NCI-H524 (cell line): ENCODE measurements at regions not wholly inside any gene's neighbourhood (a gene's known extent, or its start where the extent isn't known, plus 50 kb on each side); places are given as distances from the start of the nearest gene placed in this dataset.
A peak's percentile ranks its signal among the peaks of the same experiment; 100 is the strongest.

Experiments
- DNase-seq, 2 experiments: peaks; one replicate each; lab custom pipeline; 2025; lab: John Stamatoyannopoulos, UW

DNA sequence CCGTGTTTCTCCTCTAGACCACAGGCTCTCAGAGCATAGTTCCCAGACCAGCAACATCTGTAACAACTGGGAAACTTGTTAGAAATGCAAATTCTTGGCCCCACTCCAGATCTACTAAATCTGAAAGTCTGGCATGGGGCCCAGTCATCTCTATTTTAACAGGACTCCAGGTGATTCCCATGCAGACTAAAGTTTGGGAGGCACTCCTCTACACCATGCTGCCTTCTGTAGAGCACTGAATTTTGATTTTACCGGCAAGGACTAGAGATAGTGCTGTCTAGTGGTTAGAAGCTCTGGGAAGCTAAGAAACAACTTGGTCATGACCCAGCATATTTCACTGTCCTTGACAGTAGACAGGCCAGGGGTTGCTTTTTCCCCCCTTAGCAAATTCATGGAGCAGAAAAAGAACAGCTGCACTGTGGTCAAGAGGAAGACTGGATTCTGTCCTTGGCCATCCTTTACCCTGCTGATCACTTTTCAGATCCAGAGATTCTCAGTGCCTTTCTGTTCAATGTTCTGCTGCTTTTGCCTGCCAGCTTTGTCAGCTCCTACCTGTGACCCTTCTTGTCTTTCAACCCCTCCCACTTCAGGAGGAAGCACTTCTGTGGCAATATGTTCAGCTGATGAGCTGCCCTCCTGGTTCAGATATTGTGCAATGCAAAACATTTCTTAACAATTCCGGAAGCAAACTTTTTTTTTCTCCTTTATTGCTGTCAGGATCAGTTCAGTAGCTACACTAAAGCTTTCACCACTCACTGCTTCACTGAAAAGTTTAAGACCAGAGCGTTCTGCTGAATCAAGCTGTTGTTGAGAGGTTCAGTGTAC lies 133.8 kb upstream of the NUDT4 start:
- peak in 1 of 2 experiments; percentile 33 for DNase-seq

DNA sequence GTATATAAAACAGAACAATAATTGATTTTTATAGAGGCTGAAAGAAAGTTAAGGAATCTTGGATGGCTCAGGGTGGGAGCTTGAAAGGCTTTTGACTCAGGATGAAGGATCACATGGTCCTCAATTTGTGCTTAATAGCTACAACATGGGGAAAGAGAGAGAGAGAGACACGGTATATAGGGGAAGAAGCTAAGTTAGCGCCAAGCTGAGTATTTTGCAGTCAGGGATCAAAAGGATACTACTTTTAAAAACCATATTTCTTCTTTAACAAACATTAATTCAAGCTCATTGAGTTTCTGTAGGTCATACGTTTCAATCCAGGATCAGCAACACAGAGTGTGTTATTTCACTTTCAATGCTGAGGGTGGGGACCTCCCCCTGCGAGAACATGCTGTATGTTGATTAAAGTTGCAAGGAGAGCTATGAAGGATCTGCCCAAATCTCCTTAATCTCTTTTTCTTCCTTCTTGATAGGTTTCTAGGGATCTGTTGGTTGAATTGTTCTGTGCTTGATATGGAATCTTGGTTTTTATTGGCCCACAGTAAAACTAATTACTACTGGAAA lies 133.1 kb upstream of the NUDT4 start:
- no peak for DNase-seq

DNA sequence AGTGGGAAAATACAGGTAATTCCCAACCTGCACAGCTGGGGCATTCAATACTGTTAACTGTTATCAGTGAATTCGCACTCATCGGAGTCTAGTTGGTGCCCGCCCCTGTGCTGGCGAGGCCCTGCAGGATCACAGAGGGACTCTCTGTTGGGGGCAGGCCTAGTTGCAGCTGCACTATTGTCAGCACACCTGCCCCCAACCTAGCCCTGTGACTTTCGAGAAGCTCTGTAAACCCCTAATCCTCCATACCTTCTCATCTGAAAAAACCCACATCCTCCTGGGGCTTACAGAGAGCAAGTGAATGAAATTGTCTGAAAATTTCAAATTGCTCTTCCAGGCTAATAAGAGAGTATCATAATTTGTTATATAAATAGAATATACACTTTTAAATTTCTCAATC lies 132.2 kb upstream of the NUDT4 start:
- DNase-seq = no peak

DNA sequence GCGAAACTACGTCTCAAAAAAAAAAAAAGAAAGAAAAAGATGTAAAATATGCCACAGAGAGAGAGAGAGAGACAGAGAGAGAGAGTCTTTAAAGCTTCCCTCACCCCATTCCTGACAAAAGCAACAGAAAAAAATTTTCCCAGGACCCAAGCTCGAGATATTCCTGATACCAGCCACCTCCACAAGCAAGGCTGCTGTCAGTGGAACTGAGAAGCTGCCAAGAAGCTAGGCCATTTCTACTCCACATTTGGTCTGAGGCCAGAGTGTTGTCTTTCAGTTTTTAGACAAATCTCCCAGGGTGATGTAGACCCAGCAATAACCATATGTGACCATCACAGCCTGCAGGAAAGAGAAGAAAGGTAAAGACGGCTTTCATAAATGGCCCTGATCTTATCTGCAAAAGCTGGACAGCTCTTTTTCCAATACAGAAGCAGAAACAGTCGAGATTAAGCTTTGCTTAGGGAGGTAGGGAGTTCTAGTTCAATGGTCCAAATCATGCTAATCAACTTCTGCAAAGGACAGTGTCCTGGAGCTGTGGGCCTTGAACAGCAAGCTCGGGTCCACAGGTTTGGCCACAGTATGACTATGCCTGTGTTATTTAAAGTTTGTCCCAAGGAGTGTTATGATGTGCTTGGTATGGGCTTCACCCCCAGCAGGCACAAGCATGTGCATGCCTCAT lies 130.3 kb upstream of the NUDT4 start:
- no peak for DNase-seq

DNA sequence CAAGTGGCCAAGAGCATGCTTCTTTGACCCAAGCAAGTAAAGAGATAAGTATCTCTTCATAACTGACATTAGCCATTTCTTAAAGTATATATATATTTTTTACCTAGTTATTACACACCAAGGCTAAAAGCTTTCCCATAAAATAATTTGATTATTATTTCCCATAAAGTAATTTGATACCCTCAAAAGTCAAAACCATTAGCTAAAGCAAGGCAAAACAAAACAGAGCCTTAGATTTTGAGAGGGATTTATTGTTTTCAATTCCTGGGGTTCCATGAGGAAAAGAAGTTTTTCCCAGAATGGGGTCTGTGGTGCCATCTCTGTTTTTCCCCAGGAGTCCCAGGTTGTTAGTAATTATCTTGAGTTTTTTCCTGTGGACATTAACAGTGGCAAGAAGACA lies 125.5 kb upstream of the NUDT4 start:
- DNase-seq = no peak

DNA sequence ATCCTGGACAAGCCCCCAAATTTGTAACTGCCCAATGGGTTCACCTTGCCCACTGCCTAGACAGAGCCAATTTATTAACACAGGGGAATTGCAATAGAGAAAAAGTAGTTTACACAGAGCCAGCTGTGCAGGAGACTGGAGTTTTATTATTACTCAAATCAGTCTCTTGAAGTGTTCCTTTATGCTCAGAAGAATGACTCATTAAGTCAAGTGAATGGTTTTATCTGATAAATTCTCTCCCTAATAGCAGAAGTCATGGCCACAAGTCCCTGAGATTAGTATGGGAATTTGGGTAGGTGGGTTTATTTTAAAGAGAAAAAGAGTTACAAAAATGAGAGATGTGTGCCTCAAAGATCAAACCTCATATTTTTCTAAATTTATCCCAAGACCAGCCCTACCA lies 122.8 kb upstream of the NUDT4 start:
- DNase-seq = no peak

DNA sequence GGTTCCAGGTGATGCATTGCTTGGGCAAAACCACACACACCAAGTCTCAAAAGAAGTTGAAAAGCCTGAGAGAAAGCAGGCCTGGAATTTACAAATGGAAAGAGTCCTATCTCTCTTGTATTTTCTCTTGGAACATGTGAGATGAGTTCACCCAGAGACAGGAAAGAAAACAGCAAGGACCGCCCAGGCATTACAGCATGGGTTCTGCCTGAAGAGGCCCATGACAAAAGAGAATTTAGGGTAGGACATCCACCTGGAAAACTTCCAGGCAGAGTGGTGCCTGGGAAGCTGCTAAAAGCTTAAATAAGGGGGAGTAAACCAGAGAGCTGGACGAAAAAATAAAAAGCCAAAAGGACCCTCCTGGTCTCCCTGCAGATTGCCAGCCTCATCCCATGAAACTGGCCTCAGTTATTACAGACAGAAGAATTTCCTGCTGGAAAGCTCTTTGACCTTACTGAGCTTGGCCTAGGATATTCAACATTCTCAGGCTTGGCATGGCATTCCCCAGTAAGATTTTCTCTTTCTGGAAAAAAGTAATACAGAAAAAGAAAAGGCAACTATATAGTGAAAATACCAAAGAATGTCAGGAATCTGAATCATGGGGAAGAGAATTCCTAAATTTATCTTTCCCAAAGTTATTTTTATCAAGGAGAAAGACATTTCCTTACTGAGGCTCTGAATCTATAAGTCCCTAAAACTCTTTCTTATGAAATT lies 121.3 kb upstream of the NUDT4 start:
- DNase-seq = no peak

DNA sequence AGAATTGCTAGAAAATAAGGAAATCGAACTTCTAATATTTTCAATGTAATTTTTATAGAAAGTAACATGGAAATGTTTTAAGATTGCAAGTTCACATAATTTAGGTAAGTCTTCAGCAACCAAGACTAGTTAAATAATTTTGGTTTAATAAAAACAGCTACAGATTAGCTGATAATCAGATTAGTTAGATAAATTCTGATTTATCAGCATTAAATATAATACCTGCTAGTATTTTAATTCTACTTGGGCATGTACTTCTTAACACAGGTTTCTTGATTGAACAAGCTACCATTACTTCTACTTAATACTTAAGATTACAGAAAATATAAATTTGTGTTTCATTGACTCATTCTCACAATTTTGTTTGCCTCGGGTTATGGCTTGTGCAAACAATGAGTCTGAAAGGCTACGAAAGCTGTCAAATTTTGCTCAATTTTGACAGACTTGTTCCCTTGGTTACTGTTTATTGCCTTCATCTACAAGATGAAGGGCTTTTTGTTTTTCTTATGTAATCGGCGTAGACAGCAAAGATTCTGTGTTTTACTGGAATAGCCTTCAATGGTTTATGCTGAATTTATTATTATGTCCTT lies 116.1 kb upstream of the NUDT4 start:
- no peak for DNase-seq

DNA sequence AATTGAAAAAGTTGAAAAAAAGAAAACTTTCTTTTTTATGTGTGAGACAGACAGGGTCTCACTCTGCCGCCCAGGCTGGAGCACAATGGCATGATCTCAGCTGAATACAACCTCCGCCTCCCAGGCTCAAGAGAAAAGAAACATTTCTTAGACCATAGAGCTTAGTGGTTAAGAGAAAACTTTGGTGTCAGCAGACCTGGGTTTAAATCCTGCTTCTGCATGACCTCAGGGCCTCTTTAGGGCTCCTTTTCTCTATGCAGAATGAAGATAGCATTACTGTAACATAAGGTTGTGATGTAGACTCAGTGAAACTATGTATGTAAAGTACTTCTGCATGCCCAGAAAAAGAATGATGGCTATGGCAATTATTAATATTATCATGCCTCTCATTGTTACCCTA lies 104.7 kb upstream of the NUDT4 start:
- no peak for DNase-seq

DNA sequence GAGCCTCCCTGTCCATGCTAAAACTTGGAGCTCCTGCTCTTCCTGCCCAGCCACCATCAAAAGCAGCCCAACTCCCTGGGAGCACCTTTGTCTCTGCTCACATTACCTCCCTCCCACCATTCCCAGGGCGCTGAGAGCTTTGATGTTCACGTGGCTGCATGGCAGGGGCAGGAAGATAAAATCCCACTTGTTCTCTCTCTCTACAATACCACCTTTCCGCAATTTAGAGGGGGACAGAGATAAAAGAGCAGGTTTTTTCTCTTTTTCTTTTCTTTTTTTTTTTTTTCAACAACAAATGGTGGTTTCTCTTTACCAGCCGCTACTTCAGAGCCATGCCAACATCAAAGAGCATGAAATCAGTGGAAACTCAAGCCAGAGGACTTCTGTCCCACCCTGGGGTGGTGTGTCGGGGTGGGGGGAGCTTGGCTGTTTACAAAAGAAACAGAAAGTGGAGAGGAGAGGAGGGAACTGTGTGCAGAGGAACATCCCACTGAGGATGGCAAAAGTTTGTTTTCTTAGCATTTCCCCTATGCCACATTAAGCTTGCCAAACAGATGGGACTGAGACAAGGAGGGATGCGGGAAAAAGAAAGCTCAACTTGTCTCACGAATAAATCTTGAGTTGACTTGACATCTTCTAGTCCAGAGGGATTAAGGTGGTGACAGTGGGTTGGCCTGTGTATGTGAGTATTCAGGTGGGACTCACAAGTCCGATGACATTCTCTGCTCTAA lies 103.7 kb upstream of the NUDT4 start:
- DNase-seq = no peak

DNA sequence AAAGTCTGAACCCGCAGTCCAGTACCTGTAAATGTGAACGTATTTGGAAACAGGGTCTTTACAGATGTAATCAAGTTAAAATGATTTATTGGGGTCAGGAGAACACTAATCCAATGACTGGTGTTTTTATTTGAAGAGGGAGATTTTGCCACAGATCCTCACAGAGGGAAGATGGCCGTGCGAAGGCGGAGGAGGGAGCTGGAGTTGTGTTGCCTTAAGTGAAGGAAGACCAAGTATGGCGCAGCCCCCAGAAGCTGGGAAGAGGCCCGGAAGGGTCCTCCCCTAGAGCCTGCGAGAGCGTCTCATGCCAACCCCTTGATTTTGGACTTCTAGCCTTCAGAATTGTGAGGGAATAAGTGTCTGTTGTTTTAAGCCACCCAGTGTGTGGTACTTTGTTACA lies 102.8 kb upstream of the NUDT4 start:
- DNase-seq = no peak

DNA sequence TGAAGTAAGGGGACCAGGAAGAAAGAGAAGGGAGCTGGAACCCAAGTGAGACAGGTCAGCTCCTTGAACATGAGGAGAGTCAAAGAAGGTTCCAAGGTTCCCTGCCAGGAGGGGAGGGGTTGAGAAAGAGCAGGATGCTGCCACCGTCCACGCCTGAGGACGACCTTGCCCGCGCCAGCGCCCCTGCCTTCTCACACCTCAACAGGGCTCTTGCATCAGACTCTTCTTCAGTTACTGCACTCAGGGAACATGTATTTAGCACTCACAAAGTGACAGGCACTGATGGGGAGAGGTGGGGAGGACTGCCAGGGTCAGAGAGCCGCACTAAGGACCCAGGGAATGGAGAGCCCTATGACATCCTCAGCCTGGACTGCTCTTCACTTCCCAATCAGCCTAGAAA lies 102.1 kb upstream of the NUDT4 start:
- no peak for DNase-seq

DNA sequence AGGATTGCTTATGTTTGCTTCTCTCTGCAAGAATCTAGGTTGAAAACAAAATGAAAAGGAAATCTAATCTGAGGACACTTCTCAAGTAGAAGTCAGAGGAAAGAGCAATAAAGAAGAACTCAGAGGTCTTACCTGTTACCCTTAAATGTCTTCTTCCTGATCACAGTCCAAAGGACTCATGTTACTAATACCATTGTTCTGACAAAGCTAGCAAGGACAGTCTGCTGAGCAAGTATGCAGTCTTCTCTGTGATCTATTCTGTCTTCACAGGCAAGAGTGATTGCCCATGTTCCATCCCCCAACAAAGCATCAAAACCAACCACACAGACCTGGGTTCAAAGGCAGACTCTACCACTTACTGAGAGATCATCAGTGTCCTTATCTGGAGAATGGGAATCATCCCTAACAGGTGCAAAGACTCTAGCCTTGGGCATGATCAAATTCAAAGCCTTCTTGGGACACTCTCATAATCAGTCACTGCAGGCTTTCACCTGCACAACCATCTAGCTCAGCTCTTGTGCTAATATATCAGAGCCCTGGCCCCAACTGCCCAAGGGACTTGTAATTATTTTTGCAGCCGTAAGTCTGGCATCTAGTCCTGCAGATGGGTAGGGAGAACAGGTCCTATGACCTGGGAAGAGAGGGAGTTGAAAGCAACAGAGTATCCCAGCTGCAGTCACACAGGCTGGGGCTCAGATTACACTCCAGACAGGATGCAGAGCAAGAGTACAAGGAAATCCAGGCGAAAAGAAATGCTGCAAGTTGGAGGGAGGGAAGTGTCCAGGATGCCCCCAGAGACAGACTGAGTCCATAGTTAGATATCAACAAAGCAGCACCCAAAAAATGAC lies 97.9 kb upstream of the NUDT4 start:
- peak; percentile 8 to 62 for DNase-seq

DNA sequence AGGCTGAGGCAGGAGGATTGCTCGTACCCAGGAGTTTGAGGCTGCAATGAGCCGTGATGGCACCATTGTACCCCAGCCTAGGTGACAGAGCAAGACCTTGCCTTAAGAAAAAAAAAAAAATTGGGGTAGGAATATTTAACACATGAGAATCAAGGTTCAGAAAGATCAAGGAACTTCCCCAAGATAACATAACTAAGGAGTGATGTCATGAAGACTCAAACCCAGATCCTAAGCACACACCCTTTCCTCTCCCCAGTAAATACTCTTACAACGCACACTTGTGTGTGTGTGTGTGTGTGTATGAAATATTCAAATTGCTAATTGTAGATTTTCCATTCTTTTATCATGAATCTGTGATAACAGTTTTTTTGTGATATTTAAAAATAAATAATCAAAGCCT lies 90.6 kb upstream of the NUDT4 start:
- no peak for DNase-seq

DNA sequence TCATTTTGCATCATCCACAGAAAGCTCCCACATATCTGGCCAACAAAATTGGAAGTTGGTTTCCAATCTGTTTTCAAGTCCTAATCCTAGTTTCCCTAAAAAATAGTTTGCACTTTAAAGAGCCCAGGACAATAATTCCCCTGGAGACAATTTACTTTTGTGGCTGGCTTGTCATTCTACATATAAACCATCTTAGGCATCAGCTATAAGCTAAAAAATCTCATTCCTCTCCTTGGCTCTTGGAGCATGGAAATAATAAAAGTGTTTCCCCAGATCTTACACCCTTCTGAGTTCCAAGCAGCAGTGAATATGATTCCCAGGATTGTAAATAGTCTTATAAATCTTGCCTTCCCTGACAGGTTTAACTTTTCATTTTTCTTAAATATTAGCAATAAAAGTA lies 89.1 kb upstream of the NUDT4 start:
- DNase-seq = no peak

DNA sequence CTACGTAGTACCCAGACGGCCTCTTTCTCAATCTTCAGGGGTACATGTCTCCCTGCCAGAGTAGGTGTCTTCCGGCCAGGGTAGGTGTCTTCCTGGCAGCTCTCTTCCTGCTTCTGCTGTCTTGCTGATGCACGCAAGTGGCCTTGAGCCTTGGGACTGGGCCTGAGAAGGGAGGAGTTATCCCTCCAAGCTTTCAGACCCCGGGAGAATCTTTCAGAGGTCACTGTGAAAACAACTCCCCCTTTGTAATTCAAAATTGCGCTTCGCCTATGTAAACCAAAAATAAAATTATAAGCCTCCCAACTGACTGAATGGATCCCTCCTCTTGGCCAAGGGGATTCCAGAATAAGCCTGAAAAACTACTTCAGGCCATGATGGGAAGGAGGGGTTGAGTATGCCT lies 87.3 kb upstream of the NUDT4 start:
- DNase-seq = no peak

DNA sequence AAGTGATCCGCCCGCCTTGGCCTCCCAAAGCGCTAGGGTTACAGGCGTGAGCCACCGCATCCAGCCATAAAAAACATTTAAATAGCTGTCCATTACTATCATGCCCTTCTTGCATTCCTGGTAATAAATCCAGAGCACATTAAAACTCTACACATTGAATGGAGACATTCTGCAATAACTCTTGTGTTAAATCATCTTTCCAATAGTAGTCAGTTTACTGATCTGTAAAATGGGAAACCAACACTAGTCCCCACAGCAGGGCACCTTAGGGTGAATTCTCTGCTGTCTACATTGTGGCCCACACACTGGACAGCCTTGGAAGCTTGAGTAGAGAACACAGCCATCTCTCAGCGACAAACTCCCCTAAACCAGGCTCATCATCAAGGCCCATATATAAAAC lies 85.5 kb upstream of the NUDT4 start:
- DNase-seq = no peak

DNA sequence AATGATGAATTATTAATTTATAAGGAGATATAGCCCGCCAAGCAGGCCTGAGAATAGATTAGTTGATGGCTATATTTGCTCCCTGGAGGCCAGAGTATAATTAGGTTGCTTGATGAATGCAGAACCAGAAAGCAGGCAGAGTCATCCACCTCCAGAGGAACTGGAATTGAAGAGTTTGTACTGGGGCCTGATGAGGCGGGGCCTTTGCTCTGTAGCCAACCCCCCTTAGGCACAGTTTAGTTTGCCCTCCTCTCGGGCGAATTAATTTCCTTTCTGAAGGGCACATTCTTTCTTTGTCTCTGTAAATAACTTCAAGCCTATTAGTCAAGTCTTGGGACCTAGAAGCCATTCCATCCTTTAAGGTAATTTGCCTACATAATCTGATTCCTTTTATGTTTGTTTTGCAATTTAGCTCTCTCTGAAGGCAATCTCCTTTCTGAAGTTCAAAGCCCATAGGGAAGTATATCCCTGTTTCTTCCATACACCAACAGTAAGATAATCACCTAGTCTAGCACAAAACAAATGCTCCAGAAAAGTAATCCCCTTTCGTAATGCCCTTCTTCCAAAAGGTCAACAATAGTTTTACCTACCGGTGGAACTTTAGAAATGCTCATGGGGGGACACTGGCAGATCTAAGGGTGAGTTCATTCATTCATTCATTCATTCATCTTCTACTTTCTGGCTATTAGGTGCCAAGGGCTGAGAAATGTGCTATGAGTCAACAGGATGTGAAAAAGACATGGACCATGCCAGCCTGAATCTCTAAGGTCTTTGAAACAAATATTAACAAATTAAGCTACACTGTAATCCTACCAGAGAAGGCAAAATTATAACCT lies 84.8 kb upstream of the NUDT4 start:
- no peak for DNase-seq

DNA sequence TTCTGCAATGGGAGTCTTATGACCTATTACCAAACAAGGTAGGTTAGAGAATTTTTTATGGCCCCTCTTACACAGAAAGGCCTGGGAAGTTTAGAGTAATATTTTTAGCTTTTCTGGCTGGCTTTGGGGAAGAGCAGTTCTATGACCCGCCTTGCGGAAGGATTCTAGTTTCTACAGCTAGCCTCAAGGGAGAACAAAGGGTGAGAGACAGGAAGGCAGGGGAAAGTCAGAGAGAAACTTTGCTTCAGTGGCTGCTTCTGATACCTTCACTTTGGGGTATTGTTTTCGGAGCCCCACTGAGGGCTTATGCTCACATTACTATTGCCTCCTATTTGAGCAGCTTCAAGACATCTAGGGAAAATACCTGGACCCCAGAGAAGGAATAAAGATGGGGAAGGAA lies 80.7 kb upstream of the NUDT4 start:
- no peak for DNase-seq

DNA sequence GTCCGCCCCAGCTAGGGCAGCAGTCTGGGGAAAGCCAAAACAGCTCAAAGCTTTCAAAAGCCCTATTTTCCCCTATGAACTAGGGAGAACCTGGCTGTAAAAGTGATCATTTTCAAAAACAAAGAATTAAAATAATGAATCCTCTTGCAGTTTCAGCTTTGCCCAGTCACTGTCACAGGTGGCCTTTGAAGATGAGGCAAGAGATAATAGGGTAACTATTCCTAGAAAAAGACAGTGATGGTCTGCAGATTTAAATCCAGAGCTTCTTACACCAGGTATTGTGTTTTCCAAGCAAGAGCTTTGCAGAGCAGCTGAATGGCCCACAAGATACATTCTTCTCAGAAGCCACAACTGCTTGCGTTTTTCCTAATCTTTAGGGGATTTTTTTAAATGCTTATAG lies 80.2 kb upstream of the NUDT4 start:
- DNase-seq = no peak
